AG04449 (cell line): ENCODE measurements at regions not wholly inside any gene's neighbourhood (a gene's known extent, or its start where the extent isn't known, plus 50 kb on each side); places are given as distances from the start of the nearest gene placed in this dataset.
"Not testable (repeated sequence)": the region's sequence is repeated elsewhere in the genome, so short reads cannot be mapped to it uniquely, and the experiment has no call there.

Experiments used
- CTCF ChIA-PET: fragments of 350-600 bp; formaldehyde crosslinking; extraction: SDS; loops from one replicate; lab custom pipeline; 2021; ENCODE audit warnings: antibody characterized with exemption; lab: Yijun Ruan, JAX
- POLR2A ChIA-PET: fragments of 400-600, 350-600 bp; formaldehyde crosslinking; extraction: SDS; loops from one replicate; lab custom pipeline; 2020; ENCODE audit warnings: antibody characterized with exemption, inconsistent platforms; lab: Yijun Ruan, JAX
- DNase-seq: peaks from one replicate; pipeline ENCODE4 v3.0.0-alpha.2; 2010; ENCODE audit warnings: low read depth, low spot score
- H3K4me3 ChIP-seq: 2 replicates; pipeline ENCODE4 v1.5.1; 2011; ENCODE audit warnings: low read depth, mild to moderate bottlenecking, control low read depth, low read length
- CTCF ChIP-seq: IDR thresholded peaks from one replicate; pipeline ENCODE4 v1.5.1; 2011; ENCODE audit warnings: mild to moderate bottlenecking, moderate library complexity, low read length, control low read depth, inconsistent platforms; ENCODE audit not compliant: insufficient read depth; ENCODE audit errors: missing control alignments

- H3K4me3 ChIP-seq = no peak overlapping the region
- no peak for DNase-seq
- POLR2A ChIA-PET = no interaction called here
- TF ChIP-seq CTCF = no peak
- CTCF ChIA-PET = no interaction called here
These were observed 122.9 kb upstream of the RASGEF1B start for GRCh38 chr4:81594490-81595159.

- no peak for DNase-seq
- POLR2A ChIA-PET = no interaction called here
- CTCF ChIA-PET = no interaction called here
- no peak for TF ChIP-seq CTCF
- H3K4me3 ChIP-seq = no peak overlapping the region
These were observed 121.0 kb upstream of the RASGEF1B start for GRCh38 chr4:81592701-81593100.

- POLR2A ChIA-PET = no interaction called here
- no peak for DNase-seq
- H3K4me3 ChIP-seq = no peak overlapping the region
- no peak for TF ChIP-seq CTCF
- CTCF ChIA-PET = no interaction called here
These were observed 118.9 kb upstream of the RASGEF1B start for GRCh38 chr4:81590596-81590995.

GRCh38 chr4:81589262-81589661, 117.6 kb upstream of the RASGEF1B start:
- DNase-seq = no peak
- ChIA-PET POLR2A (no interaction called here), CTCF (no interaction called here)
- TF ChIP-seq CTCF = no peak
- no peak overlapping the region for H3K4me3 ChIP-seq

GRCh38 chr4:81586706-81587105, 115.0 kb upstream of the RASGEF1B start:
- no peak for DNase-seq
- TF ChIP-seq CTCF = no peak
- ChIA-PET CTCF (no interaction called here), POLR2A (no interaction called here)
- H3K4me3 ChIP-seq = no peak overlapping the region

- CTCF ChIA-PET, POLR2A ChIA-PET, H3K4me3 ChIP-seq, DNase-seq: not testable (repeated sequence)
These were observed 109.3 kb upstream of the RASGEF1B start for GRCh38 chr4:81580994-81581374.

- TF ChIP-seq CTCF = no peak
- no peak overlapping the region for H3K4me3 ChIP-seq
- ChIA-PET CTCF (no interaction called here), POLR2A (no interaction called here)
- DNase-seq = no peak
These were observed 108.8 kb upstream of the RASGEF1B start for GRCh38 chr4:81580346-81580993.
